GM18507 (cell line): ENCODE measurements at regions not wholly inside any gene's neighbourhood (a gene's known extent, or its start where the extent isn't known, plus 50 kb on each side); places are given as distances from the start of the nearest gene placed in this dataset.

ENCODE experiments used
- DNase-seq: peaks from one replicate; pipeline ENCODE4 v3.0.0; 2011; ENCODE audit warnings: low read depth; ENCODE audit not compliant: insufficient read length; ENCODE audit errors: extremely low spot score
- FAIRE-seq: peaks from 2 replicates; lab custom pipeline; 2011; peaks lifted over from hg19 to GRCh38; lab: Jason Lieb, UNC

GRCh38 chr2:29974086-29974485 is 52.7 kb upstream of the ALK start:
- FAIRE-seq, result no peak
- DNase-seq, result no peak

GRCh38 chr2:29977284-29977683 is 55.9 kb upstream of the ALK start:
- no peak for FAIRE-seq
- no peak for DNase-seq

- no peak for DNase-seq
- no peak for FAIRE-seq
Observed at GRCh38 chr2:29981402-29981801, 60.0 kb upstream of the ALK start.

- DNase-seq, result no peak
- no peak for FAIRE-seq
Observed at GRCh38 chr2:29983308-29983707, 61.9 kb upstream of the ALK start.

GRCh38 chr2:29987146-29987545 is 65.8 kb upstream of the ALK start:
- DNase-seq (no peak), FAIRE-seq (no peak)

- DNase-seq (no peak), FAIRE-seq (no peak)
Observed at GRCh38 chr2:29990129-29990528, 68.7 kb upstream of the ALK start.

GRCh38 chr2:29991086-29991485 is 69.7 kb upstream of the ALK start:
- DNase-seq (no peak), FAIRE-seq (no peak)

GRCh38 chr2:29995241-29995640 is 73.9 kb upstream of the ALK start:
- FAIRE-seq (no peak), DNase-seq (no peak)

GRCh38 chr2:30003128-30003527 is 81.7 kb upstream of the ALK start:
- DNase-seq (no peak), FAIRE-seq (no peak)

GRCh38 chr2:30022444-30023071 is 101.2 kb upstream of the ALK start:
- DNase-seq (no peak), FAIRE-seq (peak; percentile 81)

- FAIRE-seq (no peak), DNase-seq (no peak)
Observed at GRCh38 chr2:30024281-30024680, 102.9 kb upstream of the ALK start.

GRCh38 chr2:30026091-30027055 is 105.0 kb upstream of the ALK start:
- no peak for FAIRE-seq
- DNase-seq, result no peak

GRCh38 chr2:30029804-30030203 is 108.4 kb upstream of the ALK start:
- FAIRE-seq, result no peak
- no peak for DNase-seq

- no peak for FAIRE-seq
- DNase-seq, result no peak
Observed at GRCh38 chr2:30030361-30030760, 109.0 kb upstream of the ALK start.

GRCh38 chr2:30031184-30031583 is 109.8 kb upstream of the ALK start:
- DNase-seq, result no peak
- FAIRE-seq, result no peak

GRCh38 chr2:30034052-30034775 is 112.6 kb upstream of the YPEL5 start:
- no peak for DNase-seq
- no peak for FAIRE-seq

GRCh38 chr2:30037016-30037415 is 109.8 kb upstream of the YPEL5 start:
- DNase-seq, result no peak
- no peak for FAIRE-seq

GRCh38 chr2:30038419-30038818 is 108.4 kb upstream of the YPEL5 start:
- FAIRE-seq, result no peak
- no peak for DNase-seq

- FAIRE-seq (no peak), DNase-seq (no peak)
Observed at GRCh38 chr2:30039101-30039500, 107.7 kb upstream of the YPEL5 start.

GRCh38 chr2:30040147-30040546 is 106.7 kb upstream of the YPEL5 start:
- no peak for FAIRE-seq
- DNase-seq, result no peak
